NCI-H1092 treated with DMSO at 0.1 percent for 48 hours (cell line): ENCODE measurements at regions not wholly inside any gene's neighbourhood (a gene's known extent, or its start where the extent isn't known, plus 50 kb on each side); places are given as distances from the start of the nearest gene placed in this dataset.

Experiments
- DNase-seq: peaks from one replicate; lab custom pipeline; 2025; lab: John Stamatoyannopoulos, UW

- peak; percentile 34 for DNase-seq
Measured at GRCh38 chr7:67843001-67843565, 846.5 kb downstream of the TYW1 start.

GRCh38 chr7:67843615-67844014 is 847.0 kb downstream of the TYW1 start:
- no peak for DNase-seq

- DNase-seq: no peak
Measured at GRCh38 chr7:67847092-67847787, 850.6 kb downstream of the TYW1 start.

GRCh38 chr7:67854221-67855178 is 857.9 kb downstream of the TYW1 start:
- peak; percentile 56 for DNase-seq

GRCh38 chr7:67855322-67855721 is 858.7 kb downstream of the TYW1 start:
- no peak for DNase-seq

- no peak for DNase-seq
Measured at GRCh38 chr7:67856046-67856445, 859.4 kb downstream of the TYW1 start.

- no peak for DNase-seq
Measured at GRCh38 chr7:67857698-67858097, 861.1 kb downstream of the TYW1 start.

- DNase-seq: no peak
Measured at GRCh38 chr7:67858931-67859330, 862.3 kb downstream of the TYW1 start.

- DNase-seq: no peak
Measured at GRCh38 chr7:67863911-67864310, 867.3 kb downstream of the TYW1 start.

- no peak for DNase-seq
Measured at GRCh38 chr7:67866054-67866453, 869.4 kb downstream of the TYW1 start.

- no peak for DNase-seq
Measured at GRCh38 chr7:67866812-67867211, 870.2 kb downstream of the TYW1 start.

GRCh38 chr7:67870396-67870795 is 873.8 kb downstream of the TYW1 start:
- DNase-seq: no peak

GRCh38 chr7:67875558-67875957 is 878.9 kb downstream of the TYW1 start:
- DNase-seq: no peak

- peak; percentile 27 for DNase-seq
Measured at GRCh38 chr7:67878808-67879207, 882.2 kb downstream of the TYW1 start.

- DNase-seq: no peak
Measured at GRCh38 chr7:67882843-67883242, 886.2 kb downstream of the TYW1 start.

- no peak for DNase-seq
Measured at GRCh38 chr7:67890316-67890715, 893.7 kb downstream of the TYW1 start.

- DNase-seq: no peak
Measured at GRCh38 chr7:67894746-67895145, 898.1 kb downstream of the TYW1 start.

GRCh38 chr7:67896721-67897120 is 900.1 kb downstream of the TYW1 start:
- DNase-seq: no peak

GRCh38 chr7:67900456-67900855 is 903.8 kb downstream of the TYW1 start:
- DNase-seq: no peak

- DNase-seq: no peak
Measured at GRCh38 chr7:67901808-67902480, 905.3 kb downstream of the TYW1 start.

- no peak for DNase-seq
Measured at GRCh38 chr7:67907792-67908191, 911.2 kb downstream of the TYW1 start.

- no peak for DNase-seq
Measured at GRCh38 chr7:67912437-67912836, 915.8 kb downstream of the TYW1 start.
